Hepatocyte (in vitro differentiated cells): ENCODE measurements at regions not wholly inside any gene's neighbourhood (a gene's known extent, or its start where the extent isn't known, plus 50 kb on each side); places are given as distances from the start of the nearest gene placed in this dataset.

Experiments
- CTCF ChIP-seq: fragments of 200-600 bp; sonication (generic); IDR thresholded peaks from 2 replicates; pipeline ENCODE4 v1.5.1; 2016; ENCODE audit warnings: antibody characterized with exemption, mild to moderate bottlenecking; ENCODE audit not compliant: poor library complexity
- EZH2 ChIP-seq: fragments of 200-600 bp; sonication (generic); IDR thresholded peaks from 2 replicates; pipeline ENCODE4 v1.6.1; 2016; ENCODE audit warnings: antibody characterized with exemption, mild to moderate bottlenecking, borderline replicate concordance
- EZH2phosphoT487 ChIP-seq: fragments of 200-600 bp; sonication (generic); IDR thresholded peaks from one replicate; pipeline ENCODE4 v1.6.1; 2018; ENCODE audit warnings: antibody characterized with exemption, mild to moderate bottlenecking, low read depth, moderate library complexity; ENCODE audit not compliant: unreplicated experiment, severe bottlenecking

- TF ChIP-seq EZH2phosphoT487 (no peak), EZH2 (no peak), CTCF (no peak)
Measured at GRCh38 chr9:22740781-22741180, 294.2 kb downstream of the DMRTA1 start.
